ENCODE measurements at regions not wholly inside any gene's neighbourhood (a gene's known extent, or its start where the extent isn't known, plus 50 kb on each side); places are given as distances from the start of the nearest gene placed in this dataset.
A peak's percentile ranks its signal among the peaks of the same experiment; 100 is the strongest.

GRCh38 chr14:55777877-55778276 lies 197.9 kb downstream of the KTN1 start:
- Histone ChIP-seq H3K27me3 (no peaks in the 10 kb centered on the region), H3K27ac (no peak overlapping the region), H3K36me3 (no peaks in the 10 kb centered on the region), H3K9me3 (no peaks in the 10 kb centered on the region), H3K4me1 (peaks cover 0 to 18% (median 11%) of the 10 kb centered on the region in 12 donors), H3K4me3 (no peak overlapping the region)
- TF ChIP-seq, protein P1, sequence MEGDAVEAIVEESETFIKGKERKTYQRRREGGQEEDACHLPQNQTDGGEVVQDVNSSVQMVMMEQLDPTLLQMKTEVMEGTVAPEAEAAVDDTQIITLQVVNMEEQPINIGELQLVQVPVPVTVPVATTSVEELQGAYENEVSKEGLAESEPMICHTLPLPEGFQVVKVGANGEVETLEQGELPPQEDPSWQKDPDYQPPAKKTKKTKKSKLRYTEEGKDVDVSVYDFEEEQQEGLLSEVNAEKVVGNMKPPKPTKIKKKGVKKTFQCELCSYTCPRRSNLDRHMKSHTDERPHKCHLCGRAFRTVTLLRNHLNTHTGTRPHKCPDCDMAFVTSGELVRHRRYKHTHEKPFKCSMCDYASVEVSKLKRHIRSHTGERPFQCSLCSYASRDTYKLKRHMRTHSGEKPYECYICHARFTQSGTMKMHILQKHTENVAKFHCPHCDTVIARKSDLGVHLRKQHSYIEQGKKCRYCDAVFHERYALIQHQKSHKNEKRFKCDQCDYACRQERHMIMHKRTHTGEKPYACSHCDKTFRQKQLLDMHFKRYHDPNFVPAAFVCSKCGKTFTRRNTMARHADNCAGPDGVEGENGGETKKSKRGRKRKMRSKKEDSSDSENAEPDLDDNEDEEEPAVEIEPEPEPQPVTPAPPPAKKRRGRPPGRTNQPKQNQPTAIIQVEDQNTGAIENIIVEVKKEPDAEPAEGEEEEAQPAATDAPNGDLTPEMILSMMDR (IDR thresholded peaks at IDR 0.05): no peak
- TF ChIP-seq POLR2A (IDR thresholded peaks at IDR 0.05): no peak
- 66 to 79% (median 68%) methylated on average over 4 of the region's 4 CpGs for WGBS, 4 donors
- DNase-seq: no peak
- no peak for ATAC-seq
- intact Hi-C loops (cut with DNase I): no loop called here

GRCh38 chr14:55780156-55780946 lies 200.3 kb downstream of the KTN1 start:
- WGBS, 4 donors: 11 to 24% (median 19%) methylated on average over 8 of the region's 8 CpGs
- no peaks in the 10 kb centered on the region for H3K36me3 ChIP-seq
- intact Hi-C loops (cut with DNase I): no loop called here
- no peaks in the 10 kb centered on the region for H3K9me3 ChIP-seq
- ATAC-seq: peak; percentile 87 to 92 (median 89)
- no peaks in the 10 kb centered on the region for H3K27me3 ChIP-seq
- TF ChIP-seq POLR2A (IDR thresholded peaks at IDR 0.05): no peak
- TF ChIP-seq, protein P1 (IDR thresholded peaks at IDR 0.05): no peak
- H3K4me1 ChIP-seq: peaks cover 0 to 20% (median 11%) of the 10 kb centered on the region in 12 donors
- H3K27ac ChIP-seq: peak overlapping the region in 4 of 12 donors; percentile 6 to 18 (median 10)
- DNase-seq: peak in 4 of 5 donors; percentile 28 to 62 (median 39)
- no peak overlapping the region for H3K4me3 ChIP-seq

GRCh38 chr14:55781046-55781445 lies 201.0 kb downstream of the KTN1 start:
- ATAC-seq (no peak), DNase-seq (no peak)
- Histone ChIP-seq H3K27me3 (no peaks in the 10 kb centered on the region), H3K9me3 (no peaks in the 10 kb centered on the region), H3K36me3 (no peaks in the 10 kb centered on the region), H3K27ac (no peak overlapping the region), H3K4me3 (no peak overlapping the region), H3K4me1 (peaks cover 0 to 27% (median 11%) of the 10 kb centered on the region in 12 donors)
- WGBS, 4 donors: 80 to 84% (median 83%) methylated on average over 5 of the region's 5 CpGs
- TF ChIP-seq, protein P1 (IDR thresholded peaks at IDR 0.05): no peak
- TF ChIP-seq POLR2A (IDR thresholded peaks at IDR 0.05): no peak
- intact Hi-C loops (cut with DNase I): no loop called here

GRCh38 chr14:55782166-55782565 lies 202.2 kb downstream of the KTN1 start:
- DNase-seq (no peak), ATAC-seq (no peak)
- H3K27me3 ChIP-seq: no peaks in the 10 kb centered on the region
- TF ChIP-seq POLR2A (IDR thresholded peaks at IDR 0.05): no peak
- TF ChIP-seq, protein P1 (IDR thresholded peaks at IDR 0.05): no peak
- peaks cover 0 to 31% (median 11%) of the 10 kb centered on the region in 12 donors for H3K4me1 ChIP-seq
- H3K27ac ChIP-seq: no peak overlapping the region
- intact Hi-C loops (cut with DNase I): no loop called here
- no peak overlapping the region for H3K4me3 ChIP-seq
- H3K36me3 ChIP-seq: no peaks in the 10 kb centered on the region
- H3K9me3 ChIP-seq: no peaks in the 10 kb centered on the region
